T-cell (primary cell): ENCODE measurements at regions not wholly inside any gene's neighbourhood (a gene's known extent, or its start where the extent isn't known, plus 50 kb on each side); places are given as distances from the start of the nearest gene placed in this dataset.
"Not testable (repeated sequence)": the region's sequence is repeated elsewhere in the genome, so short reads cannot be mapped to it uniquely, and the experiment has no call there.

Experiments
- ATAC-seq, 4 experiments: fragments of 200-7000 bp in 3 of 4; fragments of 150-1000 bp in 1 of 4; cut with Tn5 transposase; replicated peaks in 1 of 4; 1 replicate in 3 of 4; 2 replicates in 1 of 4; pipeline ENCODE4 v1.10.0; 2021; ENCODE audit warnings: moderate library complexity in 3 of 4, mild to moderate bottlenecking in 2 of 4, moderate number of reproducible peaks in 1 of 4
- CTCF ChIA-PET, 2 donors: fragments of 300-600 bp; sonication (Branson Sonifier 250); formaldehyde crosslinking; loops; one replicate each; lab custom pipeline; 2022; ENCODE audit warnings: antibody characterized with exemption in 2 of 2; lab: Charles Lee
- POLR2A ChIA-PET, 2 donors: fragments of 300-600 bp; sonication (Branson Sonifier 250); formaldehyde crosslinking; loops; one replicate each; lab custom pipeline; 2022; ENCODE audit warnings: antibody characterized with exemption in 2 of 2; lab: Charles Lee
- DNase-seq, 35 experiments: peaks; one replicate each; pipeline versions ENCODE4 v3.0.0 to v3.0.0-alpha.2; 2013 to 2023
- H3K27ac ChIP-seq: one replicate; pipeline ENCODE4 v1.5.1; 2013; ENCODE audit warnings: low read length
- H3K27me3 ChIP-seq, 2 experiments: replicated peaks in 1 of 2; 1 replicate in 1 of 2; 2 replicates in 1 of 2; pipeline versions ENCODE4 v1.6.1 to v1.7.0; 2013; ENCODE audit warnings: low read length in 1 of 2, mixed read lengths in 1 of 2; ENCODE audit not compliant: control insufficient read depth in 2 of 2, insufficient read depth in 2 of 2; ENCODE audit errors: extremely low read depth in 1 of 2
- H3K36me3 ChIP-seq, 2 donors: 1 replicate in 1 of 2; 2 replicates in 1 of 2; pipeline versions ENCODE4 v1.6.1 to v1.7.0; 2013; ENCODE audit warnings: low read length in 1 of 2; ENCODE audit not compliant: control insufficient read depth in 2 of 2, insufficient read depth in 1 of 2; ENCODE audit errors: extremely low read depth in 1 of 2
- H3K4me1 ChIP-seq, 2 experiments: 1 replicate in 1 of 2; 2 replicates in 1 of 2; pipeline versions ENCODE4 v1.6.1 to v1.7.0; 2013; ENCODE audit warnings: low read length in 2 of 2, mixed read lengths in 1 of 2; ENCODE audit not compliant: insufficient read depth in 2 of 2, control insufficient read depth in 1 of 2; ENCODE audit errors: extremely low read depth in 1 of 2
- H3K4me3 ChIP-seq, 2 donors: 1 replicate in 1 of 2; 2 replicates in 1 of 2; pipeline versions ENCODE4 v1.5.1 to v1.7.0; 2013; ENCODE audit warnings: mild to moderate bottlenecking in 2 of 2, low read length in 1 of 2, moderate library complexity in 1 of 2; ENCODE audit not compliant: control insufficient read depth in 1 of 2; ENCODE audit errors: extremely low read depth in 1 of 2
- H3K9me3 ChIP-seq: 2 replicates; pipeline ENCODE4 v1.7.0; 2013
- H3K27ac Mint-ChIP-seq, 2 donors: one replicate each; pipeline ENCODE4 v1.8.0; 2020 to 2021; ENCODE audit warnings: mild to moderate bottlenecking in 2 of 2, mixed read lengths in 2 of 2
- H3K27me3 Mint-ChIP-seq, 2 donors: one replicate each; pipeline ENCODE4 v1.8.0; 2021 to 2022; ENCODE audit warnings: mixed read lengths in 2 of 2
- H3K36me3 Mint-ChIP-seq: one replicate; pipeline ENCODE4 v1.8.0; 2021; ENCODE audit warnings: mixed read lengths
- H3K4me1 Mint-ChIP-seq, 3 donors: one replicate each; pipeline ENCODE4 v1.8.0; 2020 to 2022; ENCODE audit warnings: mixed read lengths in 3 of 3, mild to moderate bottlenecking in 1 of 3
- H3K4me3 Mint-ChIP-seq, 3 donors: one replicate each; pipeline ENCODE4 v1.8.0; 2020 to 2022; ENCODE audit warnings: mild to moderate bottlenecking in 3 of 3, mixed read lengths in 3 of 3, moderate library complexity in 3 of 3
- H3K9me3 Mint-ChIP-seq, 3 donors: one replicate each; pipeline ENCODE4 v1.8.0; 2020 to 2022; ENCODE audit warnings: mixed read lengths in 3 of 3
- WGBS: methylation state at CpG from one replicate; pipeline ENCODE4 v1.1.5; 2013; ENCODE audit warnings: missing lambda C conversion rate; ENCODE audit not compliant: insufficient coverage; 5-methylcytosine and 5-hydroxymethylcytosine counted together

DNA sequence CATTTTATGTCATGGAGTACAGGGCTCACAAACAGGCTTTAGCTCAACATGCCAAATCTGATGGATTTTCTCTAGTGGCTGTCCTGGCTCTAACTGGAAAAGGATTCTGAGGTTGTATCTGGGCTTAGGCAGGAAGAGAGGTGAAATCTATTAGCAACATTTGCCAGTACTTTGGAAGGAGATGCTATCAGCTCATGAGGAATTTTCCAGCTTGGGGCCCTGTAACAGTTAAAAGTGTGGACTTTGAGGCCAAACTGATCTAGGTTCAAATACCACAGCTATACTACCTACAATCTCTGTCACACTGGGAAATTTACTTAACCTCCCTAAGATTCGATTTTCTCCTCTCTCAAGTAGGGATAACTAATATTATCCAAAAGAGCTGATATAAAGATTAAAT lies 119.0 kb upstream of the HCCS start:
- WGBS, result no CpG with 5 or more reads among the region's 1 CpG
- Mint-ChIP-seq H3K36me3 (no peaks in the 10 kb centered on the region), H3K9me3 (peaks cover 0 to 22% (median 0%) of the 10 kb centered on the region in 3 donors), H3K4me3 (no peak overlapping the region), H3K4me1 (no peaks in the 10 kb centered on the region), H3K27me3 (no peaks in the 10 kb centered on the region), H3K27ac (no peak overlapping the region)
- POLR2A ChIA-PET, result no interaction called here
- no peak overlapping the region for H3K27ac ChIP-seq
- H3K27me3 ChIP-seq, result no peaks in the 10 kb centered on the region
- no peak overlapping the region for H3K4me3 ChIP-seq
- no peaks in the 10 kb centered on the region for H3K9me3 ChIP-seq
- DNase-seq (no peak), ATAC-seq (no peak)
- no peaks in the 10 kb centered on the region for H3K36me3 ChIP-seq
- no peaks in the 10 kb centered on the region for H3K4me1 ChIP-seq
- CTCF ChIA-PET, result no interaction called here

- H3K36me3 ChIP-seq, H3K27me3 ChIP-seq, H3K9me3 Mint-ChIP-seq, CTCF ChIA-PET, H3K4me3 ChIP-seq, H3K27ac ChIP-seq, DNase-seq, H3K9me3 ChIP-seq, ATAC-seq, H3K4me3 Mint-ChIP-seq, H3K27ac Mint-ChIP-seq, H3K4me1 Mint-ChIP-seq, H3K4me1 ChIP-seq, POLR2A ChIA-PET, H3K36me3 Mint-ChIP-seq, H3K27me3 Mint-ChIP-seq: not testable (repeated sequence)
- no CpG with 5 or more reads among the region's 9 CpGs for WGBS
These were observed 104.1 kb upstream of the HCCS start for GRCh38 chrX:11007076-11007475.

DNA sequence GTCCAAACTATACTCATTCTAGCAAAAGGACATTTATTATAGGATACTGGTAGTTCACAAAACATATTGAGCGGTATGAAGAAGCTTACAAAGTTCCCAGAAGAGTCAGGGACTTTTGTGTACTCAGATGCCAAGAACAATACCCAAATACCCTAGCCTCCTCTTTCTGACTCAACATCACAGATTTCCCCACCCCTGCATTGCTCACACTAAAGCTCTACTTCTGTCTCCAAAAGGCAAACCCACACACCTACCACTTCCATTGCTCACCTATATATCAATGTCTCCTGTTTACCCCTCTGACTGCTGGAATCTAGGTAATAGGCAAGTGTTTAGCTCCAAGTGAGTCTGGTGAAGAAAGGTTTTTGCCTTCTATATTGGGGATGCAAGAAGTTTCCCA lies 100.7 kb upstream of the HCCS start:
- H3K27ac Mint-ChIP-seq, result no peak overlapping the region

GRCh38 chrX:11016728-11017127 lies 94.4 kb upstream of the HCCS start:
- Histone ChIP-seq H3K36me3 (no peaks in the 10 kb centered on the region), H3K4me1 (no peaks in the 10 kb centered on the region), H3K27ac (no peak overlapping the region), H3K9me3 (no peaks in the 10 kb centered on the region), H3K27me3 (no peaks in the 10 kb centered on the region), H3K4me3 (no peak overlapping the region)
- H3K4me3 Mint-ChIP-seq, result no peak overlapping the region
- H3K9me3 Mint-ChIP-seq, result peaks cover 2 to 13% (median 4%) of the 10 kb centered on the region in 3 donors
- WGBS, result no CpG with 5 or more reads among the region's 1 CpG
- CTCF ChIA-PET, result no interaction called here
- no peak for ATAC-seq
- H3K27ac Mint-ChIP-seq, result no peak overlapping the region
- no peaks in the 10 kb centered on the region for H3K4me1 Mint-ChIP-seq
- no peaks in the 10 kb centered on the region for H3K36me3 Mint-ChIP-seq
- POLR2A ChIA-PET, result no interaction called here
- no peak for DNase-seq
- H3K27me3 Mint-ChIP-seq, result peaks cover 0 to 4% of the 10 kb centered on the region in 2 donors

More for the DNA sequence above, 100.7 kb upstream of the HCCS start:
- Mint-ChIP-seq H3K9me3 (peaks cover 0 to 2% (median 0%) of the 10 kb centered on the region in 3 donors), H3K27me3 (peaks cover 0 to 4% of the 10 kb centered on the region in 2 donors), H3K4me3 (no peak overlapping the region), H3K4me1 (no peaks in the 10 kb centered on the region), H3K36me3 (no peaks in the 10 kb centered on the region)
- no CpG with 5 or more reads among the region's 1 CpG for WGBS
- no peak overlapping the region for H3K4me3 ChIP-seq
- no peaks in the 10 kb centered on the region for H3K9me3 ChIP-seq
- H3K36me3 ChIP-seq, result no peaks in the 10 kb centered on the region
- ChIA-PET POLR2A (no interaction called here), CTCF (no interaction called here)
- DNase-seq, result no peak
- no peak overlapping the region for H3K27ac ChIP-seq
- no peaks in the 10 kb centered on the region for H3K27me3 ChIP-seq
- ATAC-seq, result no peak
- H3K4me1 ChIP-seq, result no peaks in the 10 kb centered on the region

DNA sequence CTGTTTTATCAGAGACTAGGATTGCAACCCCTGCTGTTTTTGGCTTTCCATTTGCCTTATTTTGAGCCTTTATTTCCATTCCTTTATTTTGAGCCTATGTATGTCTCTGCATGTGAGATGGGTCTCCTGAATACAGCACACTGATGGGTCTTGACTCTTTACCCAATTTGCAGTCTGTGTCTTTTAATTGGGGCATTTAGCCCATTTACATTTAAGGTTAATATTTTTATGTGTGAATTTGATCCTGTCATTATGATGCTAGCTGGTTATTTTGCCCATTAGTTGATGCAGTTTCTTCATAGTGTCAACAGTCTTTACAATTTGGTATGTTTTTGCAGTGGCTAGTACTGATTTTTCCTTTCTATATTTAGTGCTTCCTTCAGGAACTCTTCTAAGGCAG lies 88.5 kb upstream of the HCCS start:
- H3K4me3 ChIP-seq, POLR2A ChIA-PET, H3K27me3 ChIP-seq, H3K36me3 Mint-ChIP-seq, H3K9me3 ChIP-seq, DNase-seq, H3K4me1 Mint-ChIP-seq, H3K27ac ChIP-seq, ATAC-seq, H3K36me3 ChIP-seq, H3K27ac Mint-ChIP-seq, H3K27me3 Mint-ChIP-seq, CTCF ChIA-PET, H3K4me3 Mint-ChIP-seq, H3K4me1 ChIP-seq: not testable (repeated sequence)
- H3K9me3 Mint-ChIP-seq, result peaks cover 5 to 10% (median 7%) of the 10 kb centered on the region in 3 donors

DNA sequence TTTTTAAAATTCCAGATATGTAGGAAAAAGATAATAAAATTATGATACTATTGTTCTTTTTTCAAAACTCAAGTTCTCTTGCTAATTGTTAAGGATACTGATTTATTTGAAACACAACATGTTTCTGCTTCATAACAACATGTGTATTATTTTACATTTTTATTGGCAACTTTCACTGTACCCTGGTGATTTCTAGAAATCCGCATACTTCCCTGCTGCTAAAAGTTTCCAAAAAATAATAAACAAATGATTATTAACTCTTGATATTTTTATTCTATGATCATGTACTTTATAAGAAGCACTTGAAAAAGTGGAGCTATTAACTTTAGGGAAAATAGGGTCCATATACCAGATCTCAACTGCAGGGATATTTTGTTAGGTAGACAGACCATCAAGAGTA lies 71.2 kb upstream of the HCCS start:
- Mint-ChIP-seq H3K27me3 (no peaks in the 10 kb centered on the region), H3K27ac (no peak overlapping the region), H3K36me3 (no peaks in the 10 kb centered on the region), H3K9me3 (peaks cover 0 to 5% (median 0%) of the 10 kb centered on the region in 3 donors), H3K4me1 (no peaks in the 10 kb centered on the region), H3K4me3 (no peak overlapping the region)
- Histone ChIP-seq H3K4me1 (no peaks in the 10 kb centered on the region), H3K27ac (no peak overlapping the region), H3K27me3 (no peaks in the 10 kb centered on the region), H3K36me3 (no peaks in the 10 kb centered on the region), H3K9me3 (no peaks in the 10 kb centered on the region), H3K4me3 (no peak overlapping the region)
- WGBS, result no CpG with 5 or more reads among the region's 1 CpG
- ChIA-PET CTCF (no interaction called here), POLR2A (no interaction called here)
- DNase-seq (no peak), ATAC-seq (no peak)

DNA sequence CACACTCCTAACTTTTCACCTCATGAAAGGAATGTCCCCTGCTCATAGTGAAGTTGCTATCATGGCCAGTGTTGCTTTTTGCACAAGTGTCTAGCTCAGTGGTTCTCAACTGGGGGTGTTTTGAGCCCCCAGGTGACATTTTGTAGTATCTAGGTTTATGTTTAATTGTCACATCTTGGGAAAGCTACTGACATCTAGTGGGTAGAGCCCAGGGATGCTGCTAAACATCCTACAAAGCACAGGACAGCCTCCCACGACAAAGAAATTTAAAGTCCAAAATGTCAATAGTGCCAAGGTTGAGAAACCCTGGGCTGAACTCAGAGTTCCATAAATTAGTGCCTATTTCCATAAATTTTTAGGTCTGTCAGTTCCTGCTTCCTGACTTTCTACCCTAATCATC lies 70.7 kb upstream of the HCCS start:
- Mint-ChIP-seq H3K27ac (no peak overlapping the region), H3K27me3 (no peaks in the 10 kb centered on the region), H3K36me3 (no peaks in the 10 kb centered on the region), H3K4me3 (no peak overlapping the region), H3K4me1 (no peaks in the 10 kb centered on the region), H3K9me3 (peaks cover under 1 to 5% (median 1%) of the 10 kb centered on the region in 3 donors)
- H3K9me3 ChIP-seq, result no peaks in the 10 kb centered on the region
- no peak for DNase-seq
- H3K4me1 ChIP-seq, result no peaks in the 10 kb centered on the region
- no peak overlapping the region for H3K4me3 ChIP-seq
- no peak overlapping the region for H3K27ac ChIP-seq
- no peaks in the 10 kb centered on the region for H3K27me3 ChIP-seq
- WGBS, result no CpG with 5 or more reads among the region's 1 CpG
- ChIA-PET POLR2A (no interaction called here), CTCF (no interaction called here)
- H3K36me3 ChIP-seq, result no peaks in the 10 kb centered on the region
- no peak for ATAC-seq
